Hepatocyte (in vitro differentiated cells): ENCODE measurements at regions not wholly inside any gene's neighbourhood (a gene's known extent, or its start where the extent isn't known, plus 50 kb on each side); places are given as distances from the start of the nearest gene placed in this dataset.

ENCODE experiments used
- DNase-seq: peaks from one replicate; pipeline ENCODE4 v3.0.0-alpha.2; 2016; ENCODE audit warnings: low spot score
- H2AFZ ChIP-seq: fragments of 200-600 bp; sonication (generic); 2 replicates; pipeline ENCODE4 v1.6.0; 2016; ENCODE audit warnings: antibody characterized with exemption, mild to moderate bottlenecking
- H3K27ac ChIP-seq: fragments of 200-600 bp; sonication (generic); 2 replicates; pipeline ENCODE4 v1.5.1; 2016; ENCODE audit warnings: mild to moderate bottlenecking
- H3K27me3 ChIP-seq: fragments of 200-600 bp; sonication (generic); 2 replicates; pipeline ENCODE4 v1.6.1; 2016
- H3K36me3 ChIP-seq: fragments of 200-600 bp; sonication (generic); replicated peaks from 2 replicates; pipeline ENCODE4 v1.5.1; 2016; ENCODE audit warnings: low read depth; ENCODE audit not compliant: insufficient read depth
- H3K4me1 ChIP-seq: fragments of 200-600 bp; sonication (generic); 2 replicates; pipeline ENCODE4 v1.5.1; 2016; ENCODE audit warnings: mild to moderate bottlenecking, moderate library complexity; ENCODE audit not compliant: insufficient read depth
- H3K4me2 ChIP-seq: fragments of 200-600 bp; sonication (generic); 2 replicates; pipeline ENCODE4 v1.6.0; 2016
- H3K4me3 ChIP-seq: fragments of 200-600 bp; sonication (generic); 2 replicates; pipeline ENCODE4 v1.5.1; 2016; ENCODE audit warnings: mild to moderate bottlenecking
- H3K79me2 ChIP-seq: fragments of 200-600 bp; sonication (generic); 2 replicates; pipeline ENCODE4 v1.6.0; 2017; ENCODE audit warnings: mild to moderate bottlenecking
- H3K9me2 ChIP-seq: fragments of 200-600 bp; sonication (generic); replicated peaks from 2 replicates; pipeline ENCODE4 v1.6.0; 2017; ENCODE audit warnings: mild to moderate bottlenecking; ENCODE audit not compliant: insufficient read depth
- H3K9me3 ChIP-seq: fragments of 200-600 bp; sonication (generic); 2 replicates; pipeline ENCODE4 v1.5.1; 2016; ENCODE audit warnings: low read depth, mild to moderate bottlenecking
- H4K20me1 ChIP-seq: fragments of 200-600 bp; sonication (generic); 2 replicates; pipeline ENCODE4 v1.6.0; 2016; ENCODE audit warnings: mild to moderate bottlenecking; ENCODE audit not compliant: insufficient read depth, poor library complexity, severe bottlenecking
- EZH2 ChIP-seq: fragments of 200-600 bp; sonication (generic); IDR thresholded peaks from 2 replicates; pipeline ENCODE4 v1.6.1; 2016; ENCODE audit warnings: antibody characterized with exemption, mild to moderate bottlenecking, borderline replicate concordance
- EZH2phosphoT487 ChIP-seq: fragments of 200-600 bp; sonication (generic); IDR thresholded peaks from one replicate; pipeline ENCODE4 v1.6.1; 2018; ENCODE audit warnings: antibody characterized with exemption, mild to moderate bottlenecking, low read depth, moderate library complexity; ENCODE audit not compliant: unreplicated experiment, severe bottlenecking
- WGBS: methylation state at CpG from one replicate; pipeline ENCODE4 v1.1.6; 2016; ENCODE audit warnings: low lambda C conversion rate; ENCODE audit errors: missing lambda C conversion rate; 5-methylcytosine and 5-hydroxymethylcytosine counted together
- TF ChIP-seq, protein P1 (sequence below): fragments of 200-600 bp; sonication (generic); IDR thresholded peaks from 2 replicates; pipeline ENCODE4 v1.5.1; 2016; ENCODE audit warnings: antibody characterized with exemption, mild to moderate bottlenecking; ENCODE audit not compliant: poor library complexity

DNA sequence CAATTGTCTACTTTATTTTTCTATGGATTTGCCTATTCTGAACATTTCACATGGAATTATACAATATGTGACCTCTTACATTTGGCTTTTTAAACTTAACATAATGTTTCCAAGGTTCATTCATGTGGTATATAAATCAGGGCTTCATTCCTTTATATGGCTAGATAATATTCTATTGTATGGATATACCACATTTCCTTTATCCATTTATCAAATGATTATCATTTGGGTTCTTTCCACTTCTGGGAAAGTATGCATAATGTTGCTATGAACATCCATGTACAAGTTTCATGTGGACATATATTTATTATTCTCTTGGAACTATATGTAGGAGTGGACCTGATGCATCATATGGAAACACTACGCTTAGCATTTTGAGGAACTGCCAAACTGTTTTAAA is 99.7 kb upstream of the NCKAP5 start:
- DNase-seq = no peak
- 96% methylated on average over 1 of the region's 1 CpG for WGBS
- Histone ChIP-seq H3K4me1 (no peaks in the 10 kb centered on the region), H4K20me1 (no peaks in the 10 kb centered on the region), H3K27ac (no peak overlapping the region), H3K36me3 (no peaks in the 10 kb centered on the region), H3K4me3 (no peak overlapping the region), H3K79me2 (no peaks in the 10 kb centered on the region), H2AFZ (no peak overlapping the region), H3K9me2 (no peaks in the 10 kb centered on the region), H3K27me3 (no peaks in the 10 kb centered on the region), H3K4me2 (no peak overlapping the region), H3K9me3 (no peaks in the 10 kb centered on the region)
- TF ChIP-seq EZH2 = no peak
- TF ChIP-seq, protein P1, sequence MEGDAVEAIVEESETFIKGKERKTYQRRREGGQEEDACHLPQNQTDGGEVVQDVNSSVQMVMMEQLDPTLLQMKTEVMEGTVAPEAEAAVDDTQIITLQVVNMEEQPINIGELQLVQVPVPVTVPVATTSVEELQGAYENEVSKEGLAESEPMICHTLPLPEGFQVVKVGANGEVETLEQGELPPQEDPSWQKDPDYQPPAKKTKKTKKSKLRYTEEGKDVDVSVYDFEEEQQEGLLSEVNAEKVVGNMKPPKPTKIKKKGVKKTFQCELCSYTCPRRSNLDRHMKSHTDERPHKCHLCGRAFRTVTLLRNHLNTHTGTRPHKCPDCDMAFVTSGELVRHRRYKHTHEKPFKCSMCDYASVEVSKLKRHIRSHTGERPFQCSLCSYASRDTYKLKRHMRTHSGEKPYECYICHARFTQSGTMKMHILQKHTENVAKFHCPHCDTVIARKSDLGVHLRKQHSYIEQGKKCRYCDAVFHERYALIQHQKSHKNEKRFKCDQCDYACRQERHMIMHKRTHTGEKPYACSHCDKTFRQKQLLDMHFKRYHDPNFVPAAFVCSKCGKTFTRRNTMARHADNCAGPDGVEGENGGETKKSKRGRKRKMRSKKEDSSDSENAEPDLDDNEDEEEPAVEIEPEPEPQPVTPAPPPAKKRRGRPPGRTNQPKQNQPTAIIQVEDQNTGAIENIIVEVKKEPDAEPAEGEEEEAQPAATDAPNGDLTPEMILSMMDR = no peak
- TF ChIP-seq EZH2phosphoT487 = no peak

DNA sequence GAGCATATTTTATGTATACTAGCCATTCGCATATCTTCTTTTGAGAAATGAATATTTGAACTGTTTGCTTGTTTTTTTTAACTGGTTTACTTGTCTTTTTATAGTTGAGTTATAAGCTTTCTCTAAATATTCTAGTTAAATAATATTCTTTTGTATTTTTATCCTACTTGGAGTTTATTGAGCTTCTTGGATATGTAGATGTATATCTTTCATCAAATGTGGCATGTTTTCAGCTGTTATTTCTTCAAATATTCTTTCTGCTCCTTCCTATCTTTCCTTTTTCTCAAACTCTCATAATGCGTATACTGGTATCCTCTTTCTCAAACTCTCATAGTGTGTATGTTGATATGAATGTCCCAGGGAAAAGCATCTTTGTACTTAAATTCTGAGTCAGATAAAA is 100.3 kb upstream of the NCKAP5 start:
- H3K27ac ChIP-seq = no peak overlapping the region
- WGBS = 95% methylated on average over 2 of the region's 2 CpGs

DNA sequence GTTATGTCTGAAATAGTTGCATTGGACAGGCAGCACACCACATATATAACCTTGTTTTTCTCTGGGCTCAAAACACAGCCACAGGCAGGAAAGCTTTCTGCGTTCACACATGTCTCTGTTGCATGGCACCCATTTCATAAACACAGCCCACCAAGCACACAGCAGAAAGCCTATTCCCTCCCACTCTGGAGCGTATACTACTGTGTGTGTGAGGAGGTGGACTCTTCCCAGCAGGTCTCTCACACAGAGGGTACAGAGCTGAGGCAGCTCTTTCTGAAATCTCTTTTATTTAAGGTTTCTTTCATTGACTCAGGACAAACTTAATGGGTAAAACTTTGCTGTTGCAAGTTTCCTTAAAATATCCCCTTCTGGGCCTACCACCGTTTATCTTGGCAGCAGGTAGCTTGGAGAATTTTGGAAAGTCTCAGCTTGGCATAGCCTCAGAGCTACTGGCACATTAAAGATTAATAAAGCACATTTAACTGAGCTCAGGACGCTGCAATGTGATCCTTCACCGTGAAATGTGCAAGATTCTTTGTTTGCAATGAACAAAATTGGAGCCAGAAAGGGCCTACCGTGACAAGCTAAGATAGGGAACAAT is 105.1 kb upstream of the NCKAP5 start:
- WGBS = 73% methylated on average over 6 of the region's 6 CpGs
- Histone ChIP-seq H2AFZ (no peak overlapping the region), H3K4me1 (peaks cover 14% of the 10 kb centered on the region), H3K9me2 (no peaks in the 10 kb centered on the region), H3K4me3 (no peak overlapping the region), H3K79me2 (no peaks in the 10 kb centered on the region), H3K4me2 (peak overlapping the region; percentile 78), H3K27me3 (no peaks in the 10 kb centered on the region), H3K36me3 (no peaks in the 10 kb centered on the region), H3K27ac (no peak overlapping the region), H3K9me3 (no peaks in the 10 kb centered on the region), H4K20me1 (no peaks in the 10 kb centered on the region)
- DNase-seq = no peak
- TF ChIP-seq EZH2phosphoT487 (no peak), EZH2 (no peak)
- TF ChIP-seq, protein P1 = no peak

More for the DNA sequence above, 100.3 kb upstream of the NCKAP5 start:
- TF ChIP-seq, protein P1 = no peak
- no peak for TF ChIP-seq EZH2
- no peak for DNase-seq
- no peaks in the 10 kb centered on the region for H4K20me1 ChIP-seq
- no peaks in the 10 kb centered on the region for H3K79me2 ChIP-seq
- H3K4me3 ChIP-seq = no peak overlapping the region
- peaks cover 1% of the 10 kb centered on the region for H3K4me1 ChIP-seq
- H3K36me3 ChIP-seq = no peaks in the 10 kb centered on the region
- no peaks in the 10 kb centered on the region for H3K9me3 ChIP-seq
- no peak overlapping the region for H2AFZ ChIP-seq
- H3K27me3 ChIP-seq = no peaks in the 10 kb centered on the region
- H3K4me2 ChIP-seq = no peak overlapping the region
- H3K9me2 ChIP-seq = no peaks in the 10 kb centered on the region

DNA sequence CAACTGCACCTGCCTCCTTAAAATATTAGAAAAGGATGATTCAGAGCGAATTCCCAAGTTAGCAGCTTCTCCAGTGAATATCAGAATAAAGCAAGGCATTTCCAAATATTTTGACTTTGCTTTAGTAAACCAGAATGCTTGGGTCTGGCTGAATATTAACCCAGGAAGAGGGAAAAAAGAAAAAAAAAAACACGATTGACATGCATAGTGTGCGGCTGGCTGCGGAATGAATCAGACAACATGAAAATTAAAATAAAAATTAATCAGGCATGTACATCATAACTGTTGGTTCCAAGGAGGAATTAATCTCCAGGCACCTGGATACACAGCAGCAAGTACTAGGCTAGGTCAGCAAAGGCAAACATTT is 105.8 kb upstream of the NCKAP5 start:
- no peak overlapping the region for H3K4me3 ChIP-seq
- H3K36me3 ChIP-seq = no peaks in the 10 kb centered on the region
- H3K9me3 ChIP-seq = no peaks in the 10 kb centered on the region
- DNase-seq = no peak
- H3K79me2 ChIP-seq = no peaks in the 10 kb centered on the region
- 70% methylated on average over 4 of the region's 4 CpGs for WGBS
- H3K4me1 ChIP-seq = peaks cover 14% of the 10 kb centered on the region
- TF ChIP-seq, protein P1 = no peak
- TF ChIP-seq EZH2 (no peak), EZH2phosphoT487 (no peak)
- H2AFZ ChIP-seq = no peak overlapping the region
- H3K27me3 ChIP-seq = no peaks in the 10 kb centered on the region
- no peaks in the 10 kb centered on the region for H3K9me2 ChIP-seq
- H3K27ac ChIP-seq = no peak overlapping the region
- peak overlapping the region; percentile 78 for H3K4me2 ChIP-seq
- H4K20me1 ChIP-seq = no peaks in the 10 kb centered on the region
